GM12875 (cell line): ENCODE measurements at regions not wholly inside any gene's neighbourhood (a gene's known extent, or its start where the extent isn't known, plus 50 kb on each side); places are given as distances from the start of the nearest gene placed in this dataset.

Experiments used
- H3K4me3 ChIP-seq: one replicate; pipeline ENCODE4 v1.5.1; 2011; ENCODE audit warnings: low read depth, low read length, control low read depth
- CTCF ChIP-seq: IDR thresholded peaks from 2 replicates; pipeline ENCODE4 v1.5.1; 2011; ENCODE audit warnings: low read depth, mild to moderate bottlenecking, control low read depth, inconsistent platforms, low read length, moderate library complexity, borderline replicate concordance; ENCODE audit not compliant: insufficient read depth

DNA sequence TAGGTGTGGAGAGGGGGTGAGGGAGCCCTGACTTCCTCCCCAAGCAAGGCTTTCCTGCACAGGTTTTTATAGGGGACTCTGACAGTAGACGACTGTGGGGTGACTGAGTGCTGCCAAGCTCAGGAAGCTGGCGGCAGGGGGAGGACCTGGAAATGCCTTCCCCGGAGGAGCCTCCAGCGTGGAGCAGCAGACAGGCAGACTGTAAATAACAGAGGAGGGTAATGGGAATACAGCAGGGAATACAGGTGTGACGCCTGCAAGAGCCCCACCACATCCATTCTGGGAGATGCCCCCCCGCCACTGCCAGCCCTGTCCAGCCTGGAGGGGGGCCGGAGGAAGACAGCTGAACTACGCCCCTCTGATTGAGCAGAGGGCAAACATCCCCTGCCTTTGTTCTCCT is 190.4 kb downstream of the UQCRFS1 start:
- H3K4me3 ChIP-seq: no peak overlapping the region
- TF ChIP-seq CTCF: no peak

GRCh38 chr19:29022165-29022564 is 190.8 kb downstream of the UQCRFS1 start:
- TF ChIP-seq CTCF: no peak
- no peak overlapping the region for H3K4me3 ChIP-seq

DNA sequence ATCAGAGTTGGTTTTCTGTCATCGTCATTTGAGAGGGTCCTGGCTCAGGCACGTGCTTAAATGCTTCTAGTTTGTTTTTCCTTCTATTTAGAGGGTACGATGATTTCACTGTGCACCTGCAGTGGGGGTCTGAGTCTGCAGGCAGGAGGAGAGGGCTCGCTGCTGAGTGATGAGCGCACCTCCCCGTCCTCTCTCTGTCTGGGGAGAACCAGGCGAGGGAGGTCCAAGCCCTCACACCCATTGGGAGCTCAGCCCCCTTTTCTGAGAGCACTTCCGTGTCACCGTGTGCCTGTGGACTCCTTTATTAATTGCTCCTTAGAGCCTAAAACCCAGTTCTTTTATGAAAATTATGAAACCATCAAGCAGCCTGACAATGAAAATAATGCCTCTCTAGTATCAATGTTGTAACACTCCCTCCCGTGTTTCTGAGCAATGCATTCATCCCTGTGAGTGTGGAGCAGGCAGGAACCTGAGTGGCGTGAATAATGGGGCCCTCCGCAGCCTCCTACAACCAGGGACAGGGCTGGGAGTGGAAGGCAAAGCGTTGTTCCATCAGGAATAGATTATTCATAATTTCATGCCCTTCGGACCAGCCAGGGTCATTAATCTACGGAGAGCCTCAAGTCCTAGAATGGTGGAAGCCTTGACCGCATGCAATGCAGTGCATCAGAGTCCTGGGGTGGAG is 191.6 kb downstream of the UQCRFS1 start:
- no peak for TF ChIP-seq CTCF
- no peak overlapping the region for H3K4me3 ChIP-seq

DNA sequence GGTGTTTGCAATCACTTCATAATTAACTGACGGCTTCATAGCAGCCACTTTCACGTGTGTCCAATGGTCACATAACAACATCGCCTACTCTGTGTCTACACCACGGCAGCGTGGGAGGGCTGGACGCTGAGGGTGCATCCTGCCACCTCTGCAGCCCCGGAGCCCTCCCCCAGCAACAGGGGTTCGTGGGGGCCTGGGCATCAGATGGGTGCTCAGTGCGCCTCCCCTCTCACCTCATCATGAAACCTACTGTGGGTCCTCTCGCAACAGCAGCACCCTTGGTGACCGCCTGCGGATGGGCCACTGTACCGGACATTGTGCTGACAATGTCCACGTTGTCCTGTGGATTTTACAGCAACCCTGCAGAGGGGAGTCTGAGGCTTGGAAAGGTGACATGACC is 193.5 kb downstream of the UQCRFS1 start:
- TF ChIP-seq CTCF: no peak
- H3K4me3 ChIP-seq: no peak overlapping the region

GRCh38 chr19:29018542-29018941 is 194.4 kb downstream of the UQCRFS1 start:
- H3K4me3 ChIP-seq: no peak overlapping the region
- no peak for TF ChIP-seq CTCF

- no peak overlapping the region for H3K4me3 ChIP-seq
- TF ChIP-seq CTCF: no peak
These were observed 195.2 kb downstream of the UQCRFS1 start for GRCh38 chr19:29017788-29018187.

DNA sequence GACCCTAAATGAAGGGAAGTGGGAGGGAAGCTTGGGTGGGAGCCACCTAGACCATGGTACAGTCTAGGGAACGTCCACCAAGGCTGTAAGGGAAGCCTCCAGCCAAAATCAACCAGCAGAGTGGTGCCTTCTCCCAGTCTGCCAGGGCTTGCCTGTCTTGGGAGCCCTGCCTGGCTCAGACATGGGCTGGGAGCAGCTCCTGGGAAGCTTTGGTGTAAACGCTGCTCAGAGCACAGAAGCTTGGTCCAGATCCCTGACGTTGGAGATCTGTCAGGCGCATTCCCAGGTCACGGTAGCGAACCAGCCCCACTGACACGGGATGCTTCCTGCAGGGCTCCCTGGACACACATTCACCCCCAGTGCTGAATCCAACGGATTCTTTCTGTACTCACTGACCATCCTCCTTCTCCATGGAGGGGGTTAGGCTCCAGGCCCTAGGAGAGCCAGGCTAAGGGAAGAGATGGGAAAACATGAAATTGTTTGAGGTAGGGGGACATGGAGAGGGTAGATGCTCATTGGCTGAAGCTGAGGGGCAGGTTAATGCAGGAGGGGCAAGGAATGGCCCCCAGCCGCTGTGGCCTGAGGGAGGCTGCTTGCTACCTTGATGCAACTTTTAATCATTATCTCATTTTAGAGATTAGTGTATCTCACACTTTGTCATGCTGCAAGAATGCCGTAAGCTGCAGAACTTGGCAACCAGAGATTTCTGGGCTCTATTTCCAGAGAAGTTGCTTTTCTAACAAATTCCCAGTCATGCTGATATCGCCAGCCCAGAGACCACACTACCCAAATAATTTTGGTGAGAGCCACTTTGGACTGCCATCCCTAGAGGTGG is 195.8 kb downstream of the UQCRFS1 start:
- TF ChIP-seq CTCF: no peak
- no peak overlapping the region for H3K4me3 ChIP-seq
